GM18505 (cell line): ENCODE measurements at regions not wholly inside any gene's neighbourhood (a gene's known extent, or its start where the extent isn't known, plus 50 kb on each side); places are given as distances from the start of the nearest gene placed in this dataset.

Experiments used
- ATAC-seq: cut with Tn5 transposase; IDR thresholded peaks from one replicate; pipeline ENCODE4 v1.9.1; 2021; ENCODE audit not compliant: unreplicated experiment
- POLR2A ChIP-seq: IDR thresholded peaks from 4 replicates; pipeline ENCODE4 v1.6.1; 2011; ENCODE audit warnings: borderline replicate concordance; ENCODE audit not compliant: insufficient read depth, insufficient read length; ENCODE audit errors: extremely low read depth

- ATAC-seq: no peak
- no peak for TF ChIP-seq POLR2A
Observed at GRCh38 chr9:84393266-84393950, 52.9 kb upstream of the SLC28A3 start.

- no peak for TF ChIP-seq POLR2A
- ATAC-seq: no peak
Observed at GRCh38 chr9:84394036-84394435, 53.5 kb upstream of the SLC28A3 start.

DNA sequence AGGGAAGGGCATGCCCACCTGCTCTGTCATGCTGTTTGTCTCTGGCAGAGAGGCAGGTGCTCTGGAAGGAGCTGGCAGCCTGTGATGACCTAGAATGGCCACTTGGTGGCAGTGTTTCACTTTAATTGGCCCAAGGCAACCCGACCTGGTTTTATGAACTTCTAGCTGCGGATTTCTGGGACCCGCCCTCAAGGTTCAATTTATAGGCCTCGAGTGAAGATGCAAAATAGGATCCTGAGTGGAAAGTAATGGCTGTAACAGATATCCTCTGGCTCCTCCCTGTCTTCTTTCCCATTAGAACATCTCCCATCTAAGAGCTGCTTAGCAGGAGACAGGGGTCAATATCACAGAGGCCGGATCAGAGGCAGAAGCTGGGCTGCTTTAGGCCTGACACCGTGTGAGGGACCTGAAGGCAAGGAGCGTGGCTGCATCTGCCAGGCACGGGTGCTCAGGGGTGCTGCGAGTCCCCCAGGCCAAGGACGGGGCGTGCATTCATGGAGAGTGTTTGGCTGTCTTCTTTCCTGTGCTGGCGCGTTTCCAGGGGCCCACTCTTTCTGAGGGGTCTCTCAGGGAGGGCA is 56.7 kb upstream of the SLC28A3 start:
- no peak for TF ChIP-seq POLR2A
- no peak for ATAC-seq

GRCh38 chr9:84397822-84398221 is 57.3 kb upstream of the SLC28A3 start:
- no peak for ATAC-seq
- TF ChIP-seq POLR2A: no peak

DNA sequence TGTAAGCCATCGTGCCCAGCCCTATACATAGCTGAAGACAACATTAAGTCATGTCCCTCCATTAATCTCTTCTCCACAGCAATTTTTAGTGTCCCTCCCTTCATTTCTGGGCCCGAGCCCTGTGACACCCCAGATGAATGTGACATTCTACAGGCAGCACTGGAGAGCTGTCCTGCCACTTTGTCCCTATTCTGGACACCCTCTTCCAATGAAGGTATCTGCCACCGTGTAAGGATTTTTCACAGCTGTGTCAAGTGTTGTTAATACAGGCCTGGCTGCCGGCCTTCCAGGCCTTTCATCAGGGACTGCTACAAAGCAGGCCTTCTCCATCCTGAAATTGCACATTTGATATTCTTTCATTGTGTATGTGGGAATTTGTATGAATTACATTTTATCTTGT is 62.0 kb upstream of the SLC28A3 start:
- TF ChIP-seq POLR2A: no peak
- no peak for ATAC-seq

- ATAC-seq: no peak
- TF ChIP-seq POLR2A: no peak
Observed at GRCh38 chr9:84403288-84403687, 62.7 kb upstream of the SLC28A3 start.

- no peak for ATAC-seq
Observed at GRCh38 chr9:84404095-84404686, 63.6 kb upstream of the SLC28A3 start.

DNA sequence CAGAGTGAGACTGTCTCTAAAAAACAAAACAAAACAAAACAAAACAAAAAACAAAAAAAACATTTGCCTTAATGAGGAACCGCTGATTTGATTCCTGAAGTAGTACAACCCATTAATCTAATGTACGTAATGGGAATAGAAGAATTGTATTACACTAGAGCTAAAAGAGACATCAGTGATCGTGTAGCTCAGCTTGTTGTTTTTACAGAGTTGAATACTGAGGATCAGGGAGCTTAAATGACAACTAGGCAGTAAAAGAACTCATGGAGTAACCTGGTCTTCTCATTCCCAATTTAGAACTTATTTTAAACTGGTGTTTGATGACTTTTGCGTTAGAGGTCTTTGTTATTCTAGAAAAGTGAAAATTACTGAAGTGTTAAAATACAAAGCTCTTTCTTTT is 65.1 kb upstream of the SLC28A3 start:
- no peak for ATAC-seq
- TF ChIP-seq POLR2A: no peak

More at GRCh38 chr9:84404095-84404686, 63.6 kb upstream of the SLC28A3 start:
- no peak for TF ChIP-seq POLR2A

DNA sequence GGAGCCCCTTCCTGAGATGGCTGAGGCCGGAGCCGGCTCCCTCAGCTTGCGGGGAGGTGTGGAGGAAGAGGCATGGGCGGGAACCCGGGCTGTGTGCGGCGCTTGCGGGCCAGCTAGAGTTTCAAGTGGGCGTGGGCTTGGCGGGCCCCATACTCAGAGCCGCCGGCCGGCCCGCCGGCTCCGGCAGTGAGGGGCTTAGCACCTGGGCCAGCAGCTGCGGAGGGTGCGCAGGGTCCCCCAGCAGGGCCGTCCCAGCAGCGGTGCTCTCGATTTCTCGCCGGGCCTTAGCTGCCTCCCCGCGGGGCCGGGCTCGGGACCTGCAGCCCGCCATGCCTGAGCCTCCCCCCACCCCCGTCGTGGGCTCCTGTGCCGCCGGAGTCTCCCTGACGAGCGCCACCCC is 67.9 kb upstream of the SLC28A3 start:
- no peak for ATAC-seq
- TF ChIP-seq POLR2A: no peak

DNA sequence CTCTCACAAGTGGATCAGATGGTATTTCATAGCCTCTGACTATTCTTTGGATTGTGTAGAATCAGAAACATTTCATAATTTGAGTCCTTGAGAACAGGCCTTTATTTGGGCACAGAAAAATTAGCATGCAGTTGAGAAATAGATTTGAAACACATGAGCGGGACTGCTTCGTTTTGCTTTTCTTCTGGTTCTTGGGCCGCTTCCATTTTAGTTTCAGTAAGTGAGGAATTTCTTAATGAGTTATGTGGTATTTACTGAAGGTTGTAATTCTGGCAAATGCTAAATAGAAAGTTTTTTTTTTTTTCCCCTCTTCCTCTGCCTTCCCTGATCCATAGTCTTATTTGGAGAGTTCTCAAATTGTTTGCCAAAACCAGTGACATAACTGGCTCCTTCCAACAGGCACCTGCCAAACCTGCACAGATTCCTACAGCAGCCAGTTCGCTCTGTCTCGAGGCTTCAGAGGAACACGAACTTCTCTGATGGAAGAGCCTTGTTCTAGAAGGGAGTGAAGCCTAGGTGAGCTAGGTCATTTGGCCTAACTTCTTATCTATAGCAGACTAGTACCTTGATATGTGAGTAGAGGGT is 71.2 kb upstream of the SLC28A3 start:
- no peak for ATAC-seq
- no peak for TF ChIP-seq POLR2A

DNA sequence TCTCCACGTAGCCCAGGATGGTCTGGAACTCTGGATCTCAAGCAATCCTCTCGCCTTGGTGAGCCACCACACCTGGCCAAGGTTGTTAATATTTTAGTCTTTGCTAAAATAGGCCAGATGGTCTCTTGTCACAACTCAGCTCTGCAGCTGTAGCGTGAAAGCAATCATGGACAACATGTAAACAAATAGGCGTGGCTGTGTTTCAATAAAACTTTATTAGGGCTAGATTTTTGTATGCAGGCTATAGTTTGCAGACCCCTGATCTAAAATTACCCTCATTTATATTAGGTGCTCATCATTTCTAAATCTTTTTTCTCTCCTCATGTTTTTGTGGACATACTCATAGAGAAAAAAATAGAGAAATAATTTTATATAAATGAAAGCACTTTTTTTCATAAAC is 72.1 kb upstream of the SLC28A3 start:
- no peak for ATAC-seq
- TF ChIP-seq POLR2A: no peak

GRCh38 chr9:84413301-84413700 is 72.7 kb upstream of the SLC28A3 start:
- no peak for ATAC-seq
- TF ChIP-seq POLR2A: no peak

DNA sequence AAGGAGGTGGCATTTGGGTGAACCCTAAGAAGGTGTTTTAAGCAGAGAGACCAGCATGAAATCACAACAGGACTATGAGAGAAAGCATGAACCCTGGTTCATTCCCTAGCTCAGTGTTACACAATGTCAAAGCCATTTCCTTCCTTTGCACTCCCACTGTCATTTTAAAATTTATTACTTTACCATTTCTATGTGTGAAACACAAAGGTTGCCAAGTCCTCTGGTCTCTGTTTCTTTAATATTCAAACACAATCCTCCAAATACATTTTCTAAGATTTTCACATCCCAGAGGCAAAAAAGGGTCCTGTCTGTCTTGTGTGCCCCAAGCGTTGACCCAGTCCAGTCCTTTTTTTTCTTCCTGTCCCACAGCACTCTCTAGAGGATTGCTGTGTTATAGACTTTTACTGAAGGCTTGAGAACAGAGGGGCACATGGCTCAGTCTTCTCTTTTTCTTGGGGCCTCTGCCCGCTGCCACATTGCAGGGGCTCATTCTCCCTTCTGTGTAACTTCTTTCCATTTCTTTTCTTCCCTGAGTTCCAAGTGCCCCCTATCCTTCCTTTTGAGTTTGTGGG is 78.6 kb upstream of the SLC28A3 start:
- no peak for ATAC-seq
- TF ChIP-seq POLR2A: no peak
